ENCODE measurements at regions not wholly inside any gene's neighbourhood (a gene's known extent, or its start where the extent isn't known, plus 50 kb on each side); places are given as distances from the start of the nearest gene placed in this dataset.
"Not testable (repeated sequence)": the region's sequence is repeated elsewhere in the genome, so short reads cannot be mapped to it uniquely, and the experiment has no call there.

DNA sequence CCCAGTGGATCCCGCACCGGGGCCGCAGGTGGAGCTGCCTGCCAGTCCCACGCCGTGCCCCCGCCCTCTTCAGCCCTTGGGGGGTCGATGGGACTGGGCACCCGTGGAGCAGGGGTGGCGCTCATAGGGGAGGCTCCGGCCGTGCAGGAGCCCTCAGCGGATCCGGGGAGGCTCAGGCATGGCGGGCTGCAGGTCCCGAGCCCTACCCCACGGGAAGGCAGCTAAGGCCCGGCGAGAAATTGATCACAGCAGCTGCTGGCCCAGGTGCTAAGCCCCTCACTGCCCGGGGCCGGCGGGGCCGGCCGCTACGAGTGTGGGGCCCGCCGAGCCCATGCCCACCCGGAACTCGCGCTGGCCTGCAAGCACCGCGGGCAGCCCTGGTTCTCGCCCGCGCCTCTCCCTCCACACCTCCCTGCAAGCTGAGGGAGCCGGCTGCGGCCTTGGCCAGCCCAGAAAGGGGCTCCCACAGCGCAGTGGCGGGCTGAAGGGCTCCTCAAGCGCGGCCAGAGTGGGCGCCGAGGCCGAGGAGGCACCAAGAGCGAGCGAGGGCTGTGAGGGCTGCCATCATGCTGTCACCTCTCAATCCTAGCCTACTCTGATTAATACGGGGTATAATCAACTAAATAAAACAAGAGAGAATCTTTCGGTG, 56.5 kb upstream of the ABHD2 start:
- DNase-seq: not testable (repeated sequence)

GRCh38 chr15:89034305-89034704, 54.0 kb upstream of the ABHD2 start:
- DNase-seq: no peak

DNA sequence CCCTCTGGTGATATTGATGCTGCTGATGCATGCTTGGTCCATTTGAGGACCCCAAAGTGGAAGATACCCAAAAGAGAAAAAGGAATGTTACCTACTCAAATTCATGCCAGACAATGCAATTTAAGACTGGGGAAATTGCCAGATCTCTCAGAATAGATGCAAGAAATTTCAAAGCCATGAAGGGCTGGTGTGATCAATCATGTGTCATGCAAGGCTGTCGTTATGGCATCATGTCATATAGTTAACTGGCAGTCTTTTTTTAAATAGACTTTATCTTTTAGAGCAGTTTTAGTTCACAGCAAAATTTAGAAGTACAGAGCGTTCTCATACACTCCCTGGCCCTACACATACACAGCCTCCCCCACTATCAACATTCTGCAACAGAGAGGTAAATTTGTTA, 53.1 kb upstream of the ABHD2 start:
- no peak for DNase-seq

DNA sequence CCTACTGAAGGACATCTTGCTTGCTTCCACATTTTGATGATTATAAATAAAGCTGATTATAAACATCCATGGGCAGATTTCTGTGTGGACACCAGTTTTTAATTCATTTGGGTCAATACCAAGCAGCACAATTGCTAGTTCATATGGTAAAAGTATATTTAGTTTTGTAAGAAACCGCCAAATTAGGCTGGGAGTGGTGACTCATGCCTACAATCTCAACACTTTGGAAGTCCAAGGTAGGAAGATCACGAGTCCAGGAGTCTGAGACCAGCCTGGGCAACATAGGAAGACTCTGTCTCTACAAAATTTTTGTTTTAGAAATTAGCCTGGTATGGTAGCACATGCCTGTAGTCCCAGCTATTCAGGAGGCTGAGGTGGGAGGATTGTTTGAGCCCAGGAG, 52.6 kb upstream of the ABHD2 start:
- DNase-seq: no peak

DNA sequence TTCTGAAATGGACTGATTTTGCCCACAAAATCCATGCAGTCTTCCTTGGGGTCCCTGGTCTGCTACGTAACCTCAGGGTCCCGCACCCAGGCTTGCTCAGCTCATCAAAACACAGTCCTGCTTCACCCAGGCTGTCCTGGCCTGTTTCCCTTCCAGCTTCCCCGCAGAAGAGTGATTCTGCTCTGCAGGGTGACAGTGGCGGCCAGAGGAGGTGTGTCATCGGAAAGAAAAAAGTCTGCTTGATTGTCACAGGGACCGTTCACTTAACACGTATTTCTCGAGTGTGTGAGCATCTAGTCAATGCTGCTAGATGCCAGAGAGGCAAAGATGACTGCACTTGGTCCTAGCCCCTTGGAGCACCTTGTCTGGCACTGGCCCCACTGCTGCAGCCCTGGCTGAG, 50.1 kb upstream of the ABHD2 start:
- DNase-seq: no peak

Measured in stimulated activated CD4-positive, alpha-beta T cell treated with anti-CD3 and anti-CD28 coated beads, Interleukin-4, amount 100 ng/mL, for 4 hours (primary cell).